ENCODE measurements at regions not wholly inside any gene's neighbourhood (a gene's known extent, or its start where the extent isn't known, plus 50 kb on each side); places are given as distances from the start of the nearest gene placed in this dataset.

- TF ChIP-seq CTCF (IDR thresholded peaks at IDR 0.05; ENCODE audit: low read depth, low read length) (no peak), EZH2phosphoT487 (IDR thresholded peaks at IDR 0.05; ENCODE audit: low read depth) (no peak)
These were observed 668.7 kb downstream of the MRPL39 start for GRCh38 chr21:24938573-24938972.

Measured in OCI-LY3 (cell line).